Stimulated activated CD4-positive, alpha-beta T cell treated with anti-CD3 and anti-CD28 coated beads, TNF-alpha, amount 100 ng/mL, for 48 hours (primary cell): ENCODE measurements at regions not wholly inside any gene's neighbourhood (a gene's known extent, or its start where the extent isn't known, plus 50 kb on each side); places are given as distances from the start of the nearest gene placed in this dataset.
"Not testable (repeated sequence)": the region's sequence is repeated elsewhere in the genome, so short reads cannot be mapped to it uniquely, and the experiment has no call there.

Experiments used
- DNase-seq, 3 donors: peaks; one replicate each; pipeline ENCODE4 v3.0.0-alpha.2; 2020; ENCODE audit warnings: low read depth in 3 of 3

DNA sequence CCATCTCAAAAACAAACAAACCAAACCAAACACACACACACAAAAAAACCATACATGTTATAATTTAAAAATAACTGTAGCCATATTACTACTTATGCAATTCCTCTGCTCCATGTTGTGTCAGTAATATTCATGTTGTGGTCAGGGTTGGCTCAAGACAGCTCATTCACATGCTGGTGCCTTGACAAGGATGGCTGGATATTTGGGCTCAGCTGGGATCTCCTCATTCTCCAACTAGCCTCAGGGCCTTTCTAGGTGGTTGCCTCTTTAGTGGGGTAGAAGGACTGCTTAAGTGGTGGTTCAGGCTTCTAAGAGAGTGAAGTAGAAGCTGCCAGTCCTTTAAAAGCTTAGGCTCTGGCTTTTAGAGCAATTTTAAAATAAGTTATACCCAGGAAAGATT is 189.3 kb downstream of the ADRA2A start:
- no peak for DNase-seq

DNA sequence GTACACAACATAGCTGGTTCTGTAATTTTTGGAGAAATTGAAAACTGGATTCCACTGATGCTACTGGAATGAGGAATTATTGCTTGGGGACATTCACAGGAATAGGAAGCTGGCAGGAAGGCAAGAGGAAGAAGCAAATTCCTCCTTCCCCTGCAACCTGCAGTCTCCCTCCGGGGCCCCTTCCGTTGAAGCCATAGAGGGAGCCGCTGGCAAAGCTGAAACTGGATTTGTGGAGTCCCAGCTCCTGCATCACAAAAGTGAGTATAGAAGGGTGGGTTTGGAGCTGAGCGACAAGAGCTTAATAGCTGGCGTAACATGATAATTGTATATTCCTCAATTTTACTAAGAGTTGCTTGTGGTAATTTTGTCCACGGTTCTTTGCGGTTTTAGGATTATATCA is 190.8 kb downstream of the ADRA2A start:
- DNase-seq: no peak

- no peak for DNase-seq
Measured at GRCh38 chr10:111273235-111273634, 196.4 kb downstream of the ADRA2A start.

- DNase-seq: no peak
Measured at GRCh38 chr10:111273635-111274034, 196.8 kb downstream of the ADRA2A start.

GRCh38 chr10:111275091-111275490 is 198.3 kb downstream of the ADRA2A start:
- no peak for DNase-seq

- no peak for DNase-seq
Measured at GRCh38 chr10:111277661-111278060, 200.8 kb downstream of the ADRA2A start.

DNA sequence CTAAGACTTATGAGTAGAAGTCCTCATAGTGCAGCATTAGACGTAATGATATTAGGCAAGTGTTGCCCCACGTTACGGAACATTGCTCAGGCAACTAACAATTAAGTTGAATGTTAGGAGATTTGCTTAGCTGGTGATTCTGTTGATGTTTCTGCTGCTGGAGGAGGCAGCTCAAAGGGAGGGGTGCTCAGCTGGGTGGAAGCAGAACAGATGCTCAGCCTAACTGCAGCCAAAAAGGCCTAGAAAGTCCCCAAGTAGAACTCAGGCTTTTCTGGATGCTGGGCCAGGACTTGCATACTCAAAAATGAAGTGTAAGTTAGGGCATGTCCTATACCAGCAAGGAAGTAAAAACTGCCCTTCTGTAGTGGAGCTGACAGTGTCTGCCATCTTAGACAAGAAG is 201.4 kb downstream of the ADRA2A start:
- no peak for DNase-seq

DNA sequence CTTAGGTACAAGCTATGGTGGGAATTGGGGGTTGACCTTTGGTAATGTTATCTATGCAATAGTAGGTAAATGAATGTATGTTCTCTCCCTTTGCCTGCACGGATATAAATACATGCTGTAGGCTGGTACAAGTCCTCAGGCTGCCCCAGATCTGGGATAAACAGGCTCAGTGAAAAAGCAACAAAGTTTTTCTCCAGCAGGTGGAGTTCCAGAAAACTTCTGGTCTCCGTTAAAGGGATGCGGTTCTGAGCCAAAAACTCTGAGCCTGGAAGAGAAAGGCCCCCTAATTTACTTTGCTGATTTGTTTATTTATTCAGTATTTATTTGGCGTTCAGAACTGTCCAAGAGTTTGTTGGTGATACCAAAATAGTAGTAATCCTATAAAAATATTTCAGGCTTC is 204.7 kb downstream of the ADRA2A start:
- DNase-seq: no peak

DNA sequence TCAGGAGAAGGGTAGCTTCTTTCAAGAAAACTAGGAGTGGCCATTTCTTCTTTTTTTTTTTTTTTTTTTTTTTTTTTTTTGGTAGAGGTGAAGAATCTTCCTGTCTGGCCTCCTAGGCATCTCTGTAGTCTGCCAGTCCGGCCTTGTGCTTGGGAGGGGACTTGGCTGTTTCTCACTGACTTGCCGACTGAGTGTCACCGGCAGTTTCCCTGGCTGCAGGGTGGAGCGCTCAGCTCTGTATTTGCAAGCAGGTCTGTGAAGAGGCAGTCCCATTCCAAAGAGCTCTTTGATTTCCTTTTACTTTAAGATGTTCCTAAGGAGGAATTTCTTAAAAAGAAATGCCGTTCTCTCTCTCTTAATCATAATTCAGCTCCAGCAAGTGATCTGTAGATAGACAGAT is 212.6 kb downstream of the ADRA2A start:
- no peak for DNase-seq

DNA sequence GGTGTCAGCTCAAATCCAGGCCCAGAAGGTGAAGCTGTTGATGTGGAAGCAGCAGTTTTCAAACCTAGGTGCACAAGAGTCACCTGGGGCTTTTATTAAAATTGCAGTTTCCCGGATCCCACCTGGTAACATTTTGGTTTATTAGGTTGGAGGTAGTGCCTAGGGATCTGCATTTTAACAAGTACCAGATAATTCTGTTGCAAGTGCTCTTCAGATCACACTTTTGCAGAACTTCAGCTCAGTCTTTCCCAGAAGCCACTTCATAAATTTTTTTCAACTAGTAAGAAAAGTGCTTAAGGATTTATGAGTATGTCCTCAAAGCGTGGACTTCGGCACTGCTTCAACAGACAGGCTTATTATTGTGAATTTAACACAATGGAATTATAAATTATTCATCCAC is 213.8 kb downstream of the ADRA2A start:
- no peak for DNase-seq

GRCh38 chr10:111295788-111296187 is 219.0 kb downstream of the ADRA2A start:
- DNase-seq: no peak

GRCh38 chr10:111297351-111297848 is 220.6 kb downstream of the ADRA2A start:
- DNase-seq: no peak

- no peak for DNase-seq
Measured at GRCh38 chr10:111298031-111298430, 221.2 kb downstream of the ADRA2A start.

DNA sequence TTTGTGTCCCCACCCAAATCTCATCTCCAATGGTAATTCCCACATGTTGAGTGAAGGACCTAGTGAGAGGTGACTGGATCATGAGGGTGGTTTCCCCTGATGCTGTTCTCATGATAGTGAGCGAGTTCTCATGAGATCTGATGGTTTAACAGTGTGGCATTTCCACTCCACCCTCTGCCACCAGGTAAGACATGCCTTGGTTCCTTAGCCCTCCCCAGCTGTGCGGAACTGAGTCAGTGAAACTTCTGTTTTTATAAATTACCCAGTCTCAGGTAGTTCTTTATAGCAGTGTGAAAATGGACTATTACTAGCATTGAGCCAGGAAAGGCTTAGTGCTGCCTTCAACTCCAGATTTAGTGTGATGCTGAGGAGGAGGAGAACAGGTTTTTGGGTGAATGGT is 222.2 kb downstream of the ADRA2A start:
- no peak for DNase-seq

DNA sequence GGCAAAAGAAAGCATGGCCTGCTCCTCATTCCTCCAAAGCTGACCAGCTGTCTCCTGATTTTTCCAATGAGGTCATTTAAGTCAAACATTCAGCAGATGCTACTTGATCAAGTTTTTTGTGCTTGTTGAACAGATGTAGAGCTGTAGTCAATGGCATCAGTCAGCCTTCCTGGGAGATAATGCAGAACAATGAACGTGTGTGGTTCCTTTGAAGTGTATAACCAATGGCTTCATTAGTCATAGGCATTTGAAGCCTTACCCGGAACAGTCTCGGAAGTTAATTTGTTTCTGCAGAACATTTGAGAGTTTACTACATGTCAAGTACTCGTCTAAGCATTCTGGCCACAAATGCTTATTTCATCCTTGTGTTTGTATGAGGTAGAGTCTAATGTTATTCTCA is 227.1 kb downstream of the ADRA2A start:
- DNase-seq: no peak

GRCh38 chr10:111316722-111317212 is 239.9 kb downstream of the ADRA2A start:
- DNase-seq: no peak

- DNase-seq: no peak
Measured at GRCh38 chr10:111319866-111320265, 243.0 kb downstream of the ADRA2A start.

- DNase-seq: no peak
Measured at GRCh38 chr10:111323389-111323966, 246.6 kb downstream of the ADRA2A start.

- not testable (repeated sequence) for DNase-seq
Measured at GRCh38 chr10:111332174-111332573, 255.3 kb downstream of the ADRA2A start.

DNA sequence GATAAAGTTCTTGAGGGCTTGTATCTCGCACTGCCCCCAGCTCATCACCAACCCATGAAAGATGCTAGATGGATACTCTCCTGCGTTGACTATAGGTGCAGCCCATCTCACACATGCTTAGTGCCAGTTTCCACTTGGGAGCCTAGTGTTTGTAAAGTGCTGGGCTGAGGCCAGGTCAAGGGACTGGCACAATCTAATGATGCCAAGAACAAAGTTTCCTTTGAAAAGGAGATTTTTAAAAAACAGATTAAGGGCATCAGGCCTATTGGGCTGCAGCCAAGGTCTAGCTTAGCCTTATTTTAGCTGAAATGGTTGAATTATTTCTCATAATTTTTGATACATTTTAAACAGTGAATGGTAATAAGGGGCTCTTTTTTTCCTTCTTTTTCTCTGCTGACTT is 259.0 kb downstream of the ADRA2A start:
- DNase-seq: no peak

GRCh38 chr10:111338035-111338434 is 261.2 kb downstream of the ADRA2A start:
- no peak for DNase-seq

- no peak for DNase-seq
Measured at GRCh38 chr10:111338805-111339204, 262.0 kb downstream of the ADRA2A start.

DNA sequence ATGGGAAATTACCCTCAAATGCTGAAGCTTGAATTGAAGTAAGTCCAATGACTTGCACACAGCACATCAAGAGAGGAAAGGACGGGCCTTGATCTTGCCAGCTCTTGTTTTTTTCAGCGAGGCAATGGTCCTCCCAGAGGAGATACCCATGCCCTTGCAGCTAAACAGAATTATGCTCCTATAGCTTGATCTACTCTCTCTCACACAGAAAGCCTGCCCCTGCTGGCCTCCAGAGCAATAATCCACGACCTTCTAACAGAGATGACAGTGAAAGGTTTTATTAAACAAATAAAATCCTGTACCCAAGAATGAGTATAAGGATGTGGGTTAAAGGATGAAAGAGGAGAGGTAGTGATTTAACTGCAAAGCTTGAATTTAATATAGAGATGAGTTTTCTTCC is 268.0 kb downstream of the ADRA2A start:
- DNase-seq: no peak

- DNase-seq: no peak
Measured at GRCh38 chr10:111347386-111348013, 270.7 kb downstream of the ADRA2A start.
